ENCODE measurements at regions not wholly inside any gene's neighbourhood (a gene's known extent, or its start where the extent isn't known, plus 50 kb on each side); places are given as distances from the start of the nearest gene placed in this dataset.

- TF ChIP-seq POLR2A (IDR thresholded peaks at IDR 0.05) (no peak), CTCF (IDR thresholded peaks at IDR 0.05) (no peak), POLR2AphosphoS5 (IDR thresholded peaks at IDR 0.05) (no peak)
Observed at GRCh38 chr18:28363124-28363523, 186.2 kb upstream of the CDH2 start.
